ENCODE measurements at regions not wholly inside any gene's neighbourhood (a gene's known extent, or its start where the extent isn't known, plus 50 kb on each side); places are given as distances from the start of the nearest gene placed in this dataset.
A peak's percentile ranks its signal among the peaks of the same experiment; 100 is the strongest.

- Histone ChIP-seq H3K36me3 (no peaks in the 10 kb centered on the region), H3K4me3 (no peak overlapping the region), H3K4me1 (peaks cover 0 to 30% (median 0%) of the 10 kb centered on the region in 9 donors), H3K9me3 (no peaks in the 10 kb centered on the region), H3K27ac (no peak overlapping the region), H3K27me3 (no peaks in the 10 kb centered on the region)
- TF ChIP-seq, protein P1, sequence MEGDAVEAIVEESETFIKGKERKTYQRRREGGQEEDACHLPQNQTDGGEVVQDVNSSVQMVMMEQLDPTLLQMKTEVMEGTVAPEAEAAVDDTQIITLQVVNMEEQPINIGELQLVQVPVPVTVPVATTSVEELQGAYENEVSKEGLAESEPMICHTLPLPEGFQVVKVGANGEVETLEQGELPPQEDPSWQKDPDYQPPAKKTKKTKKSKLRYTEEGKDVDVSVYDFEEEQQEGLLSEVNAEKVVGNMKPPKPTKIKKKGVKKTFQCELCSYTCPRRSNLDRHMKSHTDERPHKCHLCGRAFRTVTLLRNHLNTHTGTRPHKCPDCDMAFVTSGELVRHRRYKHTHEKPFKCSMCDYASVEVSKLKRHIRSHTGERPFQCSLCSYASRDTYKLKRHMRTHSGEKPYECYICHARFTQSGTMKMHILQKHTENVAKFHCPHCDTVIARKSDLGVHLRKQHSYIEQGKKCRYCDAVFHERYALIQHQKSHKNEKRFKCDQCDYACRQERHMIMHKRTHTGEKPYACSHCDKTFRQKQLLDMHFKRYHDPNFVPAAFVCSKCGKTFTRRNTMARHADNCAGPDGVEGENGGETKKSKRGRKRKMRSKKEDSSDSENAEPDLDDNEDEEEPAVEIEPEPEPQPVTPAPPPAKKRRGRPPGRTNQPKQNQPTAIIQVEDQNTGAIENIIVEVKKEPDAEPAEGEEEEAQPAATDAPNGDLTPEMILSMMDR (IDR thresholded peaks at IDR 0.05), result no peak
- 86 to 87% methylated on average over 4 of the region's 4 CpGs for WGBS, 2 donors
- no peak for DNase-seq
- ATAC-seq, result no peak
- intact Hi-C loops (cut with DNase I), result no loop called here
These were observed 53.4 kb upstream of the SESN3 start for GRCh38 chr11:95284057-95285052.

- Histone ChIP-seq H3K4me3 (no peak overlapping the region), H3K4me1 (peaks cover 0 to 30% (median 0%) of the 10 kb centered on the region in 9 donors), H3K9me3 (no peaks in the 10 kb centered on the region), H3K27me3 (no peaks in the 10 kb centered on the region), H3K36me3 (no peaks in the 10 kb centered on the region), H3K27ac (no peak overlapping the region)
- ATAC-seq (peak in 1 of 8 donors; percentile 51), DNase-seq (no peak)
- 65% methylated on average over 3 of the region's 3 CpGs for WGBS, 2 donors
- intact Hi-C loops (cut with DNase I), result no loop called here
- TF ChIP-seq, protein P1 (IDR thresholded peaks at IDR 0.05), result no peak
These were observed 52.6 kb upstream of the SESN3 start for GRCh38 chr11:95283650-95284049.

DNA sequence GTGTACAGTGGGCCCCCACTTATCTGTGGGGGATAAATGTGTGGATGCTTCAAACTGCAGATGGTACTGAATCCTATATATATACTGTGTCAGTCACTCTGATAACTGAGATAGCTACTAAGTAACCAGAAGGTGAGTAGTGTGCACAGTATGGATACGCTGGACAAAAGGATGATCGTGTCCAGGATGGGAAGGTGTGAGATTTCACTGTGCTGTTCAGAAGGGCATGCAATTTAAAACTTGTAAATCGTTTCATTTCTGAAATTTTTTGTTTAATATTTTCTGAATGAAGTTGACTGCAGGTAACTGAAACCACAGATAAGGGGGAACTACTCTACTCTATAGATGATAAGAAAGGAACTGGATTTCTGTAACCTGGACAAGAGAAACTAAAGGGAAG lies 52.1 kb upstream of the SESN3 start:
- H3K4me3 ChIP-seq, result no peak overlapping the region
- DNase-seq (no peak), ATAC-seq (no peak)
- no peak overlapping the region for H3K27ac ChIP-seq
- no peaks in the 10 kb centered on the region for H3K27me3 ChIP-seq
- H3K4me1 ChIP-seq, result peaks cover 0 to 30% (median 0%) of the 10 kb centered on the region in 9 donors
- 89 to 96% methylated on average over 3 of the region's 3 CpGs for WGBS, 2 donors
- intact Hi-C loops (cut with DNase I), result no loop called here
- TF ChIP-seq, protein P1 (IDR thresholded peaks at IDR 0.05), result no peak
- no peaks in the 10 kb centered on the region for H3K9me3 ChIP-seq
- no peaks in the 10 kb centered on the region for H3K36me3 ChIP-seq

- H3K4me3 ChIP-seq, result no peak overlapping the region
- no peak overlapping the region for H3K27ac ChIP-seq
- 56 to 60% methylated on average over 6 of the region's 6 CpGs for WGBS, 2 donors
- no peak for DNase-seq
- no peaks in the 10 kb centered on the region for H3K9me3 ChIP-seq
- TF ChIP-seq, protein P1 (IDR thresholded peaks at IDR 0.05), result no peak
- peaks cover 0 to 30% (median 0%) of the 10 kb centered on the region in 9 donors for H3K4me1 ChIP-seq
- peak in 4 of 8 donors; percentile 50 to 69 (median 55) for ATAC-seq
- no peaks in the 10 kb centered on the region for H3K36me3 ChIP-seq
- intact Hi-C loops (cut with DNase I), result no loop called here
- H3K27me3 ChIP-seq, result no peaks in the 10 kb centered on the region
These were observed 51.3 kb upstream of the SESN3 start for GRCh38 chr11:95282291-95282751.
